Stimulated activated CD4-positive, alpha-beta T cell treated with anti-CD3 and anti-CD28 coated beads, Interleukin-15, amount 100 ng/mL, for 1 hour (primary cell): ENCODE measurements at regions not wholly inside any gene's neighbourhood (a gene's known extent, or its start where the extent isn't known, plus 50 kb on each side); places are given as distances from the start of the nearest gene placed in this dataset.

Experiments
- DNase-seq, 2 donors: peaks; one replicate each; pipeline ENCODE4 v3.0.0-alpha.2; 2020; ENCODE audit warnings: low read depth in 1 of 2, low spot score in 1 of 2

- DNase-seq, result no peak
These were observed 54.9 kb upstream of the IRF2 start for GRCh38 chr4:184529283-184529682.

- no peak for DNase-seq
These were observed 54.4 kb upstream of the IRF2 start for GRCh38 chr4:184528713-184529112.

- DNase-seq, result no peak
These were observed 53.7 kb upstream of the IRF2 start for GRCh38 chr4:184528051-184528450.

- DNase-seq, result no peak
These were observed 51.9 kb upstream of the IRF2 start for GRCh38 chr4:184526228-184526627.
